ENCODE measurements at regions not wholly inside any gene's neighbourhood (a gene's known extent, or its start where the extent isn't known, plus 50 kb on each side); places are given as distances from the start of the nearest gene placed in this dataset.

- CTCF ChIA-PET, result no interaction called here
- dilution Hi-C loops (cut with MboI; ENCODE audit: extremely low pct_ligation_motif_present, low sequenced_read_pairs), result no loop called here
- Histone ChIP-seq H3K9me1 (replicated peaks; ENCODE audit: control insufficient read depth, extremely low read depth, insufficient read depth, low read length) (no peaks in the 10 kb centered on the region), H4K20me1 (replicated peaks; ENCODE audit: control insufficient read depth, extremely low read depth, insufficient read depth, low read length) (no peaks in the 10 kb centered on the region), H3K27ac (ENCODE audit: insufficient read depth, low read depth, low read length) (no peak overlapping the region), H3K27me3 (ENCODE audit: control insufficient read depth in 2 of 2, insufficient read depth in 2 of 2, low read length in 2 of 2) (no peaks in the 10 kb centered on the region), H3K4me3 (replicated peaks in 1 of 3; ENCODE audit: insufficient read depth in 1 of 3, low read depth in 1 of 3, low read length in 3 of 3) (no peak overlapping the region), H3K9me3 (replicated peaks; ENCODE audit: control insufficient read depth, insufficient read depth, low read length) (no peaks in the 10 kb centered on the region), H3K79me2 (ENCODE audit: control insufficient read depth, insufficient read depth, low read length) (no peaks in the 10 kb centered on the region), H3K9ac (replicated peaks; ENCODE audit: extremely low read depth, insufficient read depth, low read length) (no peak overlapping the region), H3K4me1 (ENCODE audit: control insufficient read depth, extremely low read depth, insufficient read depth, low read length) (no peaks in the 10 kb centered on the region), H3K4me2 (ENCODE audit: insufficient read depth, low read length) (no peak overlapping the region), H3K36me3 (ENCODE audit: control insufficient read depth in 2 of 2, extremely low read depth in 1 of 2, insufficient read depth in 2 of 2, low read length in 2 of 2) (no peaks in the 10 kb centered on the region), H2AFZ (ENCODE audit: low read depth, low read length) (peak overlapping the region; percentile 29)
- no peak for TF ChIP-seq MYC (IDR thresholded peaks at IDR 0.05; ENCODE audit: low read depth, low read length)
- TF ChIP-seq MAX (IDR thresholded peaks at IDR 0.05; ENCODE audit: insufficient read depth, insufficient read length), result no peak
- no peak for TF ChIP-seq GATA2 (IDR thresholded peaks at IDR 0.05; ENCODE audit: insufficient read depth, insufficient read length, low read depth, low read length)
- no peak for TF ChIP-seq EZH2 (IDR thresholded peaks at IDR 0.05; ENCODE audit: borderline replicate concordance, low read depth, low read length, severe bottlenecking)
- no peak for TF ChIP-seq POLR2A (IDR thresholded peaks at IDR 0.05; ENCODE audit: low read depth, low read length)
- no peak for TF ChIP-seq CTCF (IDR thresholded peaks at IDR 0.05; ENCODE audit: extremely low read depth in 1 of 2, insufficient read depth in 1 of 2, low read depth in 1 of 2, low read length in 2 of 2)
- no peak for TF ChIP-seq POLR2AphosphoS5 (IDR thresholded peaks at IDR 0.05; ENCODE audit: insufficient read depth, low read depth, low read length)
- TF ChIP-seq FOS (IDR thresholded peaks at IDR 0.05; ENCODE audit: borderline replicate concordance, insufficient read depth, low read length), result no peak
- no peak for TF ChIP-seq JUN (IDR thresholded peaks at IDR 0.05; ENCODE audit: borderline replicate concordance, insufficient read depth, insufficient read length, low read depth)
- no peak for FAIRE-seq
- POLR2A ChIA-PET, result no interaction called here
- intact Hi-C loops (cut with micrococcal nuclease), result no loop called here
- BruUV-seq (replicated peaks), result no TSS peak
- no peak for DNase-seq (ENCODE audit: low read depth, low spot score)
These were observed 112.0 kb upstream of the PNPT1 start for GRCh38 chr2:55805686-55806085.
